AG10803 (cell line): ENCODE measurements at regions not wholly inside any gene's neighbourhood (a gene's known extent, or its start where the extent isn't known, plus 50 kb on each side); places are given as distances from the start of the nearest gene placed in this dataset.
A peak's percentile ranks its signal among the peaks of the same experiment; 100 is the strongest.

Experiments used
- DNase-seq: peaks from one replicate; pipeline ENCODE4 v3.0.0; 2010; ENCODE audit warnings: low read depth
- H3K4me3 ChIP-seq: 2 replicates; pipeline ENCODE4 v1.5.1; 2011; ENCODE audit warnings: mild to moderate bottlenecking, low read length, control low read depth
- CTCF ChIP-seq: conservative IDR thresholded peaks from 2 replicates; pipeline ENCODE4 v1.5.1; 2011; ENCODE audit warnings: mild to moderate bottlenecking, low read length, control low read depth, inconsistent platforms

- no peak overlapping the region for H3K4me3 ChIP-seq
- no peak for TF ChIP-seq CTCF
Measured at GRCh38 chr15:39173426-39173825, 407.5 kb upstream of the THBS1 start.

GRCh38 chr15:39174332-39174731 is 406.5 kb upstream of the THBS1 start:
- no peak overlapping the region for H3K4me3 ChIP-seq
- DNase-seq: no peak
- TF ChIP-seq CTCF: no peak

More at GRCh38 chr15:39173426-39173825, 407.5 kb upstream of the THBS1 start:
- no peak for DNase-seq

GRCh38 chr15:39176030-39176429 is 404.8 kb upstream of the THBS1 start:
- no peak for TF ChIP-seq CTCF
- no peak for DNase-seq
- H3K4me3 ChIP-seq: no peak overlapping the region

- no peak for DNase-seq
- TF ChIP-seq CTCF: no peak
- H3K4me3 ChIP-seq: no peak overlapping the region
Measured at GRCh38 chr15:39177561-39177960, 403.3 kb upstream of the THBS1 start.

- peak; percentile 15; the same call in 1 of the 2 replicates for TF ChIP-seq CTCF
- DNase-seq: peak; percentile 64
Measured at GRCh38 chr15:39180030-39180429, 400.8 kb upstream of the THBS1 start.

GRCh38 chr15:39180483-39180933 is 400.4 kb upstream of the THBS1 start:
- H3K4me3 ChIP-seq: no peak overlapping the region
- no peak for TF ChIP-seq CTCF
- peak; percentile 97 for DNase-seq

More at GRCh38 chr15:39180030-39180429, 400.8 kb upstream of the THBS1 start:
- H3K4me3 ChIP-seq: no peak overlapping the region

GRCh38 chr15:39181056-39181747 is 399.7 kb upstream of the THBS1 start:
- peak; percentile 91 for DNase-seq
- H3K4me3 ChIP-seq: no peak overlapping the region
- no peak for TF ChIP-seq CTCF
